ENCODE measurements at regions not wholly inside any gene's neighbourhood (a gene's known extent, or its start where the extent isn't known, plus 50 kb on each side); places are given as distances from the start of the nearest gene placed in this dataset.

DNA sequence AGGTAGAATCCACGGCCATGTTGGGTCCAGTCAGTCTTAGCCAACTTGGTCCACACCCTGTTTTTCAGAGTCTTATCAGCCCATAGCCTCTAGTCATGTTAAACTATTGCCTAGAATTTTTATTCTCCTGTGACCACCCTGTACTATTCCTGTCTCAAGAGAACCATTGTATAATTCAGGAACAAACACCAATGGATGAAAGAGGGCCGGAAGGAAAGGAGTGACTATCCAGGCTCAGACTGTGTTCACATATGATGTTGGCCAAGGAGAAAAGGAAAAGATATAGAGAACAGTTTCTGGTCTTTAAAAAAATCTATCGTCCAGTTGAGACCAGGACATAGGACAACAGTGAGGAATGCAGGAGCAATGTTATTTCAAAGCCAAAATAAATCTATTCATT is 82.9 kb upstream of the SETBP1 start:
- TF ChIP-seq CTCF (IDR thresholded peaks at IDR 0.05) (no peak), POLR2A (IDR thresholded peaks at IDR 0.05) (no peak)

Data from suprapubic skin (tissue), 3 donors.